Posterior vena cava (tissue), 2 donors: ENCODE measurements at regions not wholly inside any gene's neighbourhood (a gene's known extent, or its start where the extent isn't known, plus 50 kb on each side); places are given as distances from the start of the nearest gene placed in this dataset.

Experiments used
- DNase-seq: peaks from one replicate; pipeline ENCODE4 v3.0.0-alpha.2; 2020; ENCODE audit warnings: low spot score
- intact Hi-C, 2 donors: fragments of 100-400 bp; cut with DNase I; formaldehyde crosslinking; loops; one replicate each; pipeline versions ENCODE4 v1.14.1 to v1.14.2; 2022 to 2023
- donor health status: DM: yes; HTN: yes; CAD: no.
- donor health status: DM: yes; HTN: yes; CAD: no.

DNA sequence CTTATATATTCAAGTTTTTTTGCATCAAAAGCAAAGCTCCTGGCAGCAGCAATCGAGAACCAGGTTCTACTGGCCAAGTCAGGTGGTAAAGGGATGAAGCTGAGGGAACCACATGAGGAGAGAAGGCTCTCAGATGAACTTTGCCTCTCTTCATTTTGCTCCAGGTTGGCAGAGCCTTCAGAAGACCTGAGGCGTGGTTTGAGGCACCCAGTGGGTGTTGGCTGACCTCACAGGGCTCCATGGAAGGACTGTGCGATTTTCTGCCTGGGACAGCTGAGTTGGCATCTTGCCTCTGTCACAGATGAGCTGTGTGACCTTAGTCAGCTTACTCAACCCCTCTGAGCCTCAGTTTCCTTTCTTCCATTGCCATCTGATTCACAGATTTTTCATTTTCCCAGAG lies 89.0 kb downstream of the INSIG2 start:
- DNase-seq, result no peak
- intact Hi-C loops, result loop anchor here in 1 of 2 donors (1.0 kb wide), 1 partner anchor 49 kb away; no protein-coding TSS in a partner anchor

DNA sequence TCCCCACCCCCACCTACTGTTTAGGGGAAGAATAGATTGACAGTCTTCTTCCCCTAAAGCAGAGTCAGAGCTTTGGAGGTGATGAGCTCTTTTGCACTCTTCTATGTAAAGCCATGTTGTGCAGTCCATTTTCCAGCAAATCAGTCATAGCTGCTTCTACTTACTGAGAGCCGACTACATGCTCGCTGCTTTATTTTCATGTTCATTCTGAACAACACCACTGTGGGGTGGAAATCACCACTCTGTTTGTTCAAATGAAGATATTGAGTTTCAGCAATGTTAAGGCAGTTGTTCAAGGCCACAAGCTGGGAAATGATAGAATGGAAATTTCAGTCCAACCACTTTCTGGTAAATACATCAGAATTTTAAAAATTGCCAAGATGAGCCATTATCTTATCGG lies 88.3 kb downstream of the INSIG2 start:
- intact Hi-C loops, result no loop called here
- no peak for DNase-seq

DNA sequence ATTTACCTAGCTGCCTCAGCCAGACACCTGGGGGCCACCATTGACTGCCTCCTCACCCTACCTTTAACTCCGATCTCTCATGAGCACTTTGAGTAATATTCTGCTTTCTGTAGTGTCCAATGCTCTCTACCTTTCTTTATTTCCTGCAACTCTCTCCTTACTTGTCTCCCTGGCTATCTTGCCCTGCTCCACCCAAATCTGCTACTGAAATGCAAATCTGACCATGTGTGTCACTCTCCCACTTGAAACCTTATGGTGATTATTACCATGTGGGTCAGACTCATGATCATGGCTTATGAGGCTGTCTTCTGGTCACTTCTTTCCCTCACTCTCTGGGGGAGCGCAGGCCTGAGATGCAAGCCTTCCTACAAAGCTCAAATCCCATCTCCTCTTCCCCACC lies 83.3 kb downstream of the INSIG2 start:
- intact Hi-C loops, result no loop called here
- no peak for DNase-seq

DNA sequence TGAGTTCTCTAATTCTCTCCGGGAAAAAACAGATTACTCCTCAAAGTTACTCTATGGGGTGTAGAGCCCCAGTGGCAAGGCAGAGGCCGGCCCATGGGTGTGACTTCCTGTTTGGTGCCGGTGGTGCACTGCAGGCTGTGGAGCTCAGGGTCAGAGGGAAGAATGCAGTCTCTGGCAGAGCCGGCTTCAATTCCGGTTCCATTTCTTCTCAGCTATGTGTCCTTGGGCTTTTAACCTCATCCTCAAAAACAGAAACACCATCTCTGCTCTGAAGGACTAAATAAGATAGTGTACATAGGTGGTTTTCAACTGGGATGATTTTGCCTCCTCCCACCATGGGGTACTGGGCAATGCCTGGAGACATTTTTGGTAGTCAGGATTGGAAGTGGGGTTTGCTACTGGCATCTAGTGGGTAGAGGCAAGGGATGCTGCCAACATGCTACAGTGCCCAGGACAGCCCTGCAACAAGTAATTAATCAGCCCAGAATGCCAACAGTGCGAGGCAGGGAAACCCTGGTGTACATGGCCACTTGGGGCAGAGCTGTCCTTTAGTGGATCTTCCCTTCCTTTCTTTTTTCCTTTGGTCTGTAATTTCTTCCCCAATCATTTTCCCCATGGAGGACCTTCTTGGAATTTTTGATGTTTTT lies 81.2 kb downstream of the INSIG2 start:
- DNase-seq, result peak; percentile 88
- intact Hi-C loops, result no loop called here

DNA sequence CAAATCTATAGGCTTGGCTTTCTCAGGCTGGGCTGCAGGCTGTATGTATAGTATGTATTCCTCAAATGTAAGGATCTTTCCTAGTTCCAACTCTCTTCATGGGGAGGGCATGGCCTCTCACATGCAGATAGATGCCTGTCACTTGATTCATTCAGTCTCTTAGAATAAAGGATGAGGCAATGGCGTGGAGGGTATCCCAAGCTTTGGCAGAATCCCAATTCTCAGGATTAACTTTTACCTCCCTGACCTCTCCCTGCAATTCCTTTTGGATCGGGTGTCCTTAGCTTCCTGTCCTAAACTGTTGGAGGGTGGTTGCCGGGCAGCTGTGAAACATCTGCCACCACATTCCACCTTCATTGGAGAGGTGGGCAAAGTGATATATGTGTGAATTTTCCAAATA lies 80.3 kb downstream of the INSIG2 start:
- intact Hi-C loops, result no loop called here
- DNase-seq, result no peak

DNA sequence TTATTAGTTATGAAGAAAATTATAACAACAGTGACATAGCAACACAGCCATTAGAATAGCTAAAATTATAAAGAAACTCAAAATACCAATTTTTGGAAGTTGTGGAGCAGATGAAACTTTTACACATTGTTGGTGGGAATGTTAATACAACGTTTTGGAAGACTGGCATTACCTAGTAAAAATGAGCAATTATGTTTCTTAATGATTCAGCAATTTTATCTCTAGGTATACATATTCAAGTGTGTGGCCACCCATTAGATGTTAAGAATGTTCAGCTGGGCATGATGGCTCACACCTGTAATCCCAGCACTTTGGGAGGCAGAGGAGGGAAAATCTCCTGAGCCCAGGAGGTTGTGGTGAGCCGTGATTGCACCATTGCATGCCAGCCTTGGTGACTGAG lies 78.8 kb downstream of the INSIG2 start:
- intact Hi-C loops, result no loop called here
- no peak for DNase-seq

DNA sequence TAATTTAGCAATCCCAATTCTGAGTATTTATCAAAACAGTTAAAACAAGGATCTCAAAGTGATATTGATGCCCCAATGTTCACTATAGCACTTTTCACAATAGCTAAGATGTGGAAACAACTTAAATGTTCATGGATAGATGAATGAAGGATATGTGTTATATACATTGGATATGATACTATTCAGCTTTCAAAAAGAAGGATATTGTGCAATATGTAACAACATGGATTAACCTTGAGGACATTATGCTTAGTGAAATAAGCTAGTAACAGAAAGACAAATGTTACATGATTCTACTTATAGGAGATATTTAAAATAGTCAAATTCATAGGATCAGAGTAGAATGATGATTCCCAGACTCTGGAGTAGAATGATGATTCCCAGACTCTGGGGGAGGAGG lies 78.0 kb downstream of the INSIG2 start:
- DNase-seq, result no peak
- intact Hi-C loops, result no loop called here

DNA sequence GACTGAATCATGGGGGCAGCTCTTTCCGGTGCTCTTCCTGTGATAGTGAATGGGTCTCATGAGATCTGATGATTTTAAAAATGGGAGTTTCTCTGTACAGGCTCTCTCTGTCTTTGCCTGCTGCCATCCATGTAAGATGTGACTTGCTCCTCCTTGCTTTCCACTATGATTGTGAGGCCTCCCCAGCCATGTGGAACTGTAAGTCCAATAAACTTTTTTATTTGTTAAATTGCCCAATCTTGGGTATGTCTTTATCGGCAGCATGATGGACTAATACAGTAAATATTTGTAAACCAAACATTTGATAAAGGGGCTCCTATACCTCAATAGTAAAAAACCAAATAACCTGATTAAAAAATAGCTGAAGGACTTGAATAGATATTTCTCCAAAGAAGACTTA lies 77.3 kb downstream of the INSIG2 start:
- no peak for DNase-seq
- intact Hi-C loops, result no loop called here
